ENCODE measurements at regions not wholly inside any gene's neighbourhood (a gene's known extent, or its start where the extent isn't known, plus 50 kb on each side); places are given as distances from the start of the nearest gene placed in this dataset.
"Not testable (repeated sequence)": the region's sequence is repeated elsewhere in the genome, so short reads cannot be mapped to it uniquely, and the experiment has no call there.

- no peak for DNase-seq (ENCODE audit: low read depth in 2 of 2)
Observed at GRCh38 chr20:56689318-56689717, 60.2 kb downstream of the TFAP2C start.

- DNase-seq (ENCODE audit: low read depth in 2 of 2), result no peak
Observed at GRCh38 chr20:56689852-56690485, 60.9 kb downstream of the TFAP2C start.

GRCh38 chr20:56690531-56691175 is 61.5 kb downstream of the TFAP2C start:
- no peak for DNase-seq (ENCODE audit: low read depth in 2 of 2)

- DNase-seq (ENCODE audit: low read depth in 2 of 2), result no peak
Observed at GRCh38 chr20:56691325-56691998, 62.4 kb downstream of the TFAP2C start.

- no peak for DNase-seq (ENCODE audit: low read depth in 2 of 2)
Observed at GRCh38 chr20:56693217-56693616, 64.1 kb downstream of the TFAP2C start.

- DNase-seq (ENCODE audit: low read depth in 2 of 2), result no peak
Observed at GRCh38 chr20:56697476-56697875, 68.4 kb downstream of the TFAP2C start.

GRCh38 chr20:56698297-56698696 is 69.2 kb downstream of the TFAP2C start:
- DNase-seq (ENCODE audit: low read depth in 2 of 2), result no peak

- no peak for DNase-seq (ENCODE audit: low read depth in 2 of 2)
Observed at GRCh38 chr20:56698749-56699148, 69.6 kb downstream of the TFAP2C start.

GRCh38 chr20:56702931-56703840 is 74.1 kb downstream of the TFAP2C start:
- no peak for DNase-seq (ENCODE audit: low read depth in 2 of 2)

- DNase-seq (ENCODE audit: low read depth in 2 of 2), result no peak
Observed at GRCh38 chr20:56706867-56707360, 77.8 kb downstream of the TFAP2C start.

GRCh38 chr20:56708991-56709390 is 79.9 kb downstream of the TFAP2C start:
- no peak for DNase-seq (ENCODE audit: low read depth in 2 of 2)

- DNase-seq (ENCODE audit: low read depth in 2 of 2), result no peak
Observed at GRCh38 chr20:56710125-56710524, 81.0 kb downstream of the TFAP2C start.

- not testable (repeated sequence) for DNase-seq (ENCODE audit: low read depth in 2 of 2)
Observed at GRCh38 chr20:56710577-56710976, 81.5 kb downstream of the TFAP2C start.

- no peak for DNase-seq (ENCODE audit: low read depth in 2 of 2)
Observed at GRCh38 chr20:56711018-56711417, 81.9 kb downstream of the TFAP2C start.

GRCh38 chr20:56715309-56715708 is 86.2 kb downstream of the TFAP2C start:
- DNase-seq (ENCODE audit: low read depth in 2 of 2), result no peak

GRCh38 chr20:56715902-56716519 is 86.9 kb downstream of the TFAP2C start:
- DNase-seq (ENCODE audit: low read depth in 2 of 2), result no peak

- no peak for DNase-seq (ENCODE audit: low read depth in 2 of 2)
Observed at GRCh38 chr20:56716806-56717205, 87.7 kb downstream of the TFAP2C start.

- no peak for DNase-seq (ENCODE audit: low read depth in 2 of 2)
Observed at GRCh38 chr20:56718816-56719215, 89.7 kb downstream of the TFAP2C start.

- no peak for DNase-seq (ENCODE audit: low read depth in 2 of 2)
Observed at GRCh38 chr20:56720620-56721213, 91.6 kb downstream of the TFAP2C start.

GRCh38 chr20:56722042-56722441 is 92.9 kb downstream of the TFAP2C start:
- DNase-seq (ENCODE audit: low read depth in 2 of 2), result no peak

GRCh38 chr20:56723331-56723730 is 94.2 kb downstream of the TFAP2C start:
- no peak for DNase-seq (ENCODE audit: low read depth in 2 of 2)
